ENCODE measurements at regions not wholly inside any gene's neighbourhood (a gene's known extent, or its start where the extent isn't known, plus 50 kb on each side); places are given as distances from the start of the nearest gene placed in this dataset.
"Not testable (repeated sequence)": the region's sequence is repeated elsewhere in the genome, so short reads cannot be mapped to it uniquely, and the experiment has no call there.

- no peak for FAIRE-seq
- no peak overlapping the region for H3K27ac ChIP-seq (ENCODE audit: low read depth, low read length)
- H2AFZ ChIP-seq (ENCODE audit: low read depth, low read length): no peak overlapping the region
- H3K27me3 ChIP-seq (ENCODE audit: insufficient read depth, low read length): no peaks in the 10 kb centered on the region
- no peak overlapping the region for H3K9ac ChIP-seq (ENCODE audit: low read length)
- no peaks in the 10 kb centered on the region for H3K27me3 Mint-ChIP-seq (ENCODE audit: low read depth, unreplicated experiment)
- H3K9me3 ChIP-seq (ENCODE audit: insufficient read depth, low read depth, low read length): no peaks in the 10 kb centered on the region
- no peak overlapping the region for H3K27ac Mint-ChIP-seq (ENCODE audit: unreplicated experiment)
- H3K4me3 Mint-ChIP-seq (ENCODE audit: unreplicated experiment): no peak overlapping the region
- no peaks in the 10 kb centered on the region for H3K79me2 ChIP-seq (ENCODE audit: insufficient read depth, low read length)
- no peak overlapping the region for H3K4me2 ChIP-seq (ENCODE audit: low read length)
- no peaks in the 10 kb centered on the region for H3K36me3 ChIP-seq (ENCODE audit: insufficient read depth, low read length)
- peaks cover 2% of the 10 kb centered on the region for H3K9me3 Mint-ChIP-seq (ENCODE audit: unreplicated experiment)
- no peak for DNase-seq (ENCODE audit: low read depth)
- H3K4me1 ChIP-seq (ENCODE audit: insufficient read depth, low read length): no peaks in the 10 kb centered on the region
- H3K4me1 Mint-ChIP-seq (ENCODE audit: low read depth, unreplicated experiment): no peaks in the 10 kb centered on the region
- no peaks in the 10 kb centered on the region for H3K36me3 Mint-ChIP-seq (ENCODE audit: low read depth, unreplicated experiment)
- H3K4me3 ChIP-seq (ENCODE audit: insufficient read depth, low read depth, low read length): no peak overlapping the region
- H4K20me1 ChIP-seq (ENCODE audit: insufficient read depth, low read length): no peaks in the 10 kb centered on the region
- no peak for TF ChIP-seq EZH2 (IDR thresholded peaks at IDR 0.05; ENCODE audit: insufficient read depth, low read length)
- no peak for TF ChIP-seq CTCF (IDR thresholded peaks at IDR 0.05; ENCODE audit: insufficient read depth, low read depth, low read length)
Measured at GRCh38 chr11:38524945-38525344, 1926.9 kb upstream of the RAG2 start.

GRCh38 chr11:38517991-38518390, 1920.0 kb upstream of the RAG2 start:
- Histone ChIP-seq H3K79me2 (ENCODE audit: insufficient read depth, low read length) (no peaks in the 10 kb centered on the region), H3K4me2 (ENCODE audit: low read length) (no peak overlapping the region), H3K4me1 (ENCODE audit: insufficient read depth, low read length) (no peaks in the 10 kb centered on the region), H3K4me3 (ENCODE audit: insufficient read depth, low read depth, low read length) (no peak overlapping the region), H2AFZ (ENCODE audit: low read depth, low read length) (no peak overlapping the region), H3K27me3 (ENCODE audit: insufficient read depth, low read length) (no peaks in the 10 kb centered on the region), H4K20me1 (ENCODE audit: insufficient read depth, low read length) (no peaks in the 10 kb centered on the region), H3K9ac (ENCODE audit: low read length) (no peak overlapping the region), H3K36me3 (ENCODE audit: insufficient read depth, low read length) (no peaks in the 10 kb centered on the region), H3K27ac (ENCODE audit: low read depth, low read length) (no peak overlapping the region), H3K9me3 (ENCODE audit: insufficient read depth, low read depth, low read length) (no peaks in the 10 kb centered on the region)
- Mint-ChIP-seq H3K4me3 (ENCODE audit: unreplicated experiment) (no peak overlapping the region), H3K36me3 (ENCODE audit: low read depth, unreplicated experiment) (no peaks in the 10 kb centered on the region), H3K27me3 (ENCODE audit: low read depth, unreplicated experiment) (no peaks in the 10 kb centered on the region), H3K4me1 (ENCODE audit: low read depth, unreplicated experiment) (no peaks in the 10 kb centered on the region), H3K9me3 (ENCODE audit: unreplicated experiment) (no peaks in the 10 kb centered on the region), H3K27ac (ENCODE audit: unreplicated experiment) (no peak overlapping the region)
- no peak for TF ChIP-seq CTCF (IDR thresholded peaks at IDR 0.05; ENCODE audit: insufficient read depth, low read depth, low read length)
- no peak for TF ChIP-seq EZH2 (IDR thresholded peaks at IDR 0.05; ENCODE audit: insufficient read depth, low read length)
- FAIRE-seq (no peak), DNase-seq (ENCODE audit: low read depth) (no peak)

- H3K27ac Mint-ChIP-seq (ENCODE audit: unreplicated experiment); H3K9ac ChIP-seq (ENCODE audit: low read length); H3K36me3 ChIP-seq (ENCODE audit: insufficient read depth, low read length); H3K9me3 ChIP-seq (ENCODE audit: insufficient read depth, low read depth, low read length); H2AFZ ChIP-seq (ENCODE audit: low read depth, low read length); FAIRE-seq; H3K9me3 Mint-ChIP-seq (ENCODE audit: unreplicated experiment); H3K4me1 Mint-ChIP-seq (ENCODE audit: low read depth, unreplicated experiment); H3K4me2 ChIP-seq (ENCODE audit: low read length); H3K4me3 Mint-ChIP-seq (ENCODE audit: unreplicated experiment); H3K27me3 ChIP-seq (ENCODE audit: insufficient read depth, low read length); H4K20me1 ChIP-seq (ENCODE audit: insufficient read depth, low read length); H3K27me3 Mint-ChIP-seq (ENCODE audit: low read depth, unreplicated experiment); H3K27ac ChIP-seq (ENCODE audit: low read depth, low read length); H3K4me3 ChIP-seq (ENCODE audit: insufficient read depth, low read depth, low read length); H3K36me3 Mint-ChIP-seq (ENCODE audit: low read depth, unreplicated experiment); H3K4me1 ChIP-seq (ENCODE audit: insufficient read depth, low read length); H3K79me2 ChIP-seq (ENCODE audit: insufficient read depth, low read length); DNase-seq (ENCODE audit: low read depth): not testable (repeated sequence)
Measured at GRCh38 chr11:38512830-38513229, 1914.8 kb upstream of the RAG2 start.
